Calu3 (cell line): ENCODE measurements at regions not wholly inside any gene's neighbourhood (a gene's known extent, or its start where the extent isn't known, plus 50 kb on each side); places are given as distances from the start of the nearest gene placed in this dataset.
"Not testable (repeated sequence)": the region's sequence is repeated elsewhere in the genome, so short reads cannot be mapped to it uniquely, and the experiment has no call there.

Source experiments
- BruUV-seq: library from RNA; stranded (reverse); fragments of 400-500 nt; replicated peaks from 2 replicates; lab custom pipeline; 2021; lab: Mats Ljungman, UMichigan
- CTCF ChIA-PET: fragments of 300-600 bp; sonication (Branson Sonifier 250); formaldehyde crosslinking; loops from one replicate; lab custom pipeline; 2022; ENCODE audit warnings: antibody characterized with exemption; lab: Charles Lee
- DNase-seq: peaks from one replicate; pipeline ENCODE4 v3.0.0; 2022
- H3K27ac Mint-ChIP-seq: one replicate; pipeline ENCODE4 v1.8.0; 2022; ENCODE audit warnings: mixed read lengths; ENCODE audit not compliant: unreplicated experiment
- H3K27me3 Mint-ChIP-seq: one replicate; pipeline ENCODE4 v1.8.0; 2022; ENCODE audit warnings: mixed read lengths; ENCODE audit not compliant: unreplicated experiment
- H3K36me3 Mint-ChIP-seq: one replicate; pipeline ENCODE4 v1.8.0; 2022; ENCODE audit warnings: mild to moderate bottlenecking, moderate library complexity, mixed read lengths; ENCODE audit not compliant: insufficient read depth, unreplicated experiment
- H3K4me1 Mint-ChIP-seq: one replicate; pipeline ENCODE4 v1.8.0; 2022; ENCODE audit warnings: mild to moderate bottlenecking, low read depth, mixed read lengths; ENCODE audit not compliant: unreplicated experiment
- H3K4me3 Mint-ChIP-seq: one replicate; pipeline ENCODE4 v1.8.0; 2022; ENCODE audit warnings: mild to moderate bottlenecking, low read depth, moderate library complexity, mixed read lengths; ENCODE audit not compliant: unreplicated experiment
- H3K9me3 Mint-ChIP-seq: one replicate; pipeline ENCODE4 v1.8.0; 2022; ENCODE audit warnings: low read depth, mixed read lengths; ENCODE audit not compliant: unreplicated experiment
- CTCF ChIP-seq: fragments of 200-600 bp; IDR thresholded peaks from one replicate; pipeline ENCODE4 v1.8.0; 2022; ENCODE audit warnings: antibody characterized with exemption; ENCODE audit not compliant: unreplicated experiment
- intact Hi-C: fragments of 100-400 bp; cut with micrococcal nuclease; formaldehyde crosslinking; loops from one replicate; pipeline ENCODE4 v1.10.0; 2022; ENCODE audit not compliant: unreplicated experiment

- H3K36me3 Mint-ChIP-seq: no peaks in the 10 kb centered on the region
- peaks cover 10% of the 10 kb centered on the region for H3K9me3 Mint-ChIP-seq
- no peak overlapping the region for H3K4me3 Mint-ChIP-seq
- DNase-seq: no peak
- no peaks in the 10 kb centered on the region for H3K27me3 Mint-ChIP-seq
- CTCF ChIA-PET: no interaction called here
- no peak for TF ChIP-seq CTCF
- H3K27ac Mint-ChIP-seq: no peak overlapping the region
- no TSS peak for BruUV-seq
- intact Hi-C loops: no loop called here
- no peaks in the 10 kb centered on the region for H3K4me1 Mint-ChIP-seq
Observed at GRCh38 chr5:114859438-114859735, 310.3 kb downstream of the TRIM36 start.

GRCh38 chr5:114858665-114859437, 310.9 kb downstream of the TRIM36 start:
- H3K27me3 Mint-ChIP-seq: no peaks in the 10 kb centered on the region
- H3K9me3 Mint-ChIP-seq: peaks cover 13% of the 10 kb centered on the region
- no peak overlapping the region for H3K4me3 Mint-ChIP-seq
- no peaks in the 10 kb centered on the region for H3K36me3 Mint-ChIP-seq
- no peak for TF ChIP-seq CTCF
- intact Hi-C loops: no loop called here
- H3K27ac Mint-ChIP-seq: no peak overlapping the region
- no peak for DNase-seq
- no peaks in the 10 kb centered on the region for H3K4me1 Mint-ChIP-seq
- no TSS peak for BruUV-seq
- CTCF ChIA-PET: no interaction called here

- intact Hi-C loops: no loop called here
- no peak overlapping the region for H3K27ac Mint-ChIP-seq
- H3K4me1 Mint-ChIP-seq: no peaks in the 10 kb centered on the region
- no TSS peak for BruUV-seq
- no peaks in the 10 kb centered on the region for H3K27me3 Mint-ChIP-seq
- H3K4me3 Mint-ChIP-seq: no peak overlapping the region
- CTCF ChIA-PET: no interaction called here
- H3K36me3 Mint-ChIP-seq: no peaks in the 10 kb centered on the region
- no peak for TF ChIP-seq CTCF
- no peak for DNase-seq
- H3K9me3 Mint-ChIP-seq: peaks cover 17% of the 10 kb centered on the region
Observed at GRCh38 chr5:114857941-114858551, 311.7 kb downstream of the TRIM36 start.

- H3K27me3 Mint-ChIP-seq, intact Hi-C loops, H3K4me3 Mint-ChIP-seq, BruUV-seq, DNase-seq, H3K4me1 Mint-ChIP-seq, H3K36me3 Mint-ChIP-seq, H3K27ac Mint-ChIP-seq, CTCF ChIA-PET: not testable (repeated sequence)
- peaks cover 23% of the 10 kb centered on the region for H3K9me3 Mint-ChIP-seq
Observed at GRCh38 chr5:114844711-114845110, 325.0 kb downstream of the TRIM36 start.

- no peak overlapping the region for H3K4me3 Mint-ChIP-seq
- no peaks in the 10 kb centered on the region for H3K36me3 Mint-ChIP-seq
- CTCF ChIA-PET: no interaction called here
- no peak for DNase-seq
- H3K4me1 Mint-ChIP-seq: no peaks in the 10 kb centered on the region
- no TSS peak for BruUV-seq
- no peak for TF ChIP-seq CTCF
- intact Hi-C loops: no loop called here
- H3K27me3 Mint-ChIP-seq: no peaks in the 10 kb centered on the region
- peaks cover 15% of the 10 kb centered on the region for H3K9me3 Mint-ChIP-seq
- H3K27ac Mint-ChIP-seq: no peak overlapping the region
Observed at GRCh38 chr5:114839360-114839759, 330.3 kb downstream of the TRIM36 start.
